ENCODE measurements at regions not wholly inside any gene's neighbourhood (a gene's known extent, or its start where the extent isn't known, plus 50 kb on each side); places are given as distances from the start of the nearest gene placed in this dataset.

DNA sequence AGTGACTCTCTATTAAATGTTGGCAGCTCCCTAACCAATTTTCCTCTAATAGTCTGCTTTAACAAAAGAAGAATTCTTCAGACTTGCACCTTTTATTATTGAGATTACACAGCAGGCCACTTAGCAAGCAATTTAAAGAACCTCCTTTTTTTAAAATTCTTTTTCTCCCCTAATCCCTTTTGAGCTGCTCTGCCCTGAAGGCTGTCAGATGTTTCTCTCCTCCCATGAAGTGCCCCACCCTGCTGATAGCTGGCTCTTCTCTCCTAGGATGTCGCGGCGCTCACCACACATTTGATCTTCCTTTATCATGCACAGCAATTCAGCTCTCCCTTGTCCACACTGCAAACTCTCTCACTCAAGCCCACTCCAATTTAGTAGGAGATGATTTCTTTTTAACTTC is 1471.1 kb upstream of the ACO1 start:
- H4K5ac ChIP-seq (ENCODE audit: low read depth, low read length) = no peak overlapping the region
- no peaks in the 10 kb centered on the region for H3K4me1 ChIP-seq (ENCODE audit: control insufficient read depth, insufficient read depth, low read length)
- no peak overlapping the region for H4K8ac ChIP-seq (ENCODE audit: low read depth in 2 of 2, low read length in 2 of 2)
- no CpG with 5 or more reads among the region's 3 CpGs for WGBS, 2 experiments (ENCODE audit: extremely low coverage in 2 of 2, insufficient read length in 1 of 2)
- H2AK9ac ChIP-seq (replicated peaks; ENCODE audit: low read depth, low read length, poor library complexity) = no peak overlapping the region
- DNase-seq (no peak), ATAC-seq (ENCODE audit: low read depth) (no peak)
- no peak overlapping the region for H3K14ac ChIP-seq (replicated peaks; ENCODE audit: low read depth, low read length)
- H3K9me1 ChIP-seq (ENCODE audit: insufficient read depth, low read length) = no peaks in the 10 kb centered on the region
- intact Hi-C loops (cut with micrococcal nuclease) (no loop called here), dilution Hi-C loops (cut with HindIII; ENCODE audit: low sequenced_read_pairs, unreplicated experiment) (no loop called here), in situ Hi-C loops (cut with MboI; ENCODE audit: low sequenced_read_pairs) (no loop called here)
- H3K4me3 ChIP-seq (ENCODE audit: insufficient read depth, low read depth, low read length) = no peak overlapping the region
- TF ChIP-seq BHLHE40 (IDR thresholded peaks at IDR 0.05; ENCODE audit: low read depth, low read length) (no peak), MAFK (IDR thresholded peaks at IDR 0.05; ENCODE audit: low read depth, low read length) (no peak), CHD1 (IDR thresholded peaks at IDR 0.05; ENCODE audit: low read depth, low read length) (no peak), POLR2A (IDR thresholded peaks at IDR 0.05; ENCODE audit: low read depth, low read length) (no peak), CEBPB (IDR thresholded peaks at IDR 0.05; ENCODE audit: low read depth, low read length) (no peak), MXI1 (IDR thresholded peaks at IDR 0.05; ENCODE audit: borderline replicate concordance, low read depth, low read length) (no peak), MAZ (IDR thresholded peaks at IDR 0.05; ENCODE audit: borderline replicate concordance, low read depth, low read length) (no peak), RAD21 (IDR thresholded peaks at IDR 0.05; ENCODE audit: low read length) (no peak), SMC3 (IDR thresholded peaks at IDR 0.05; ENCODE audit: low read depth, low read length) (no peak), NFE2L2 (IDR thresholded peaks at IDR 0.05; ENCODE audit: low read depth, low read length) (no peak), RFX5 (IDR thresholded peaks at IDR 0.05; ENCODE audit: low read depth, low read length) (no peak), RCOR1 (IDR thresholded peaks at IDR 0.05; ENCODE audit: insufficient replicate concordance, low read length) (no peak), FOS (IDR thresholded peaks at IDR 0.05; ENCODE audit: low read depth, low read length) (no peak)
- TF ChIP-seq, protein P1, sequence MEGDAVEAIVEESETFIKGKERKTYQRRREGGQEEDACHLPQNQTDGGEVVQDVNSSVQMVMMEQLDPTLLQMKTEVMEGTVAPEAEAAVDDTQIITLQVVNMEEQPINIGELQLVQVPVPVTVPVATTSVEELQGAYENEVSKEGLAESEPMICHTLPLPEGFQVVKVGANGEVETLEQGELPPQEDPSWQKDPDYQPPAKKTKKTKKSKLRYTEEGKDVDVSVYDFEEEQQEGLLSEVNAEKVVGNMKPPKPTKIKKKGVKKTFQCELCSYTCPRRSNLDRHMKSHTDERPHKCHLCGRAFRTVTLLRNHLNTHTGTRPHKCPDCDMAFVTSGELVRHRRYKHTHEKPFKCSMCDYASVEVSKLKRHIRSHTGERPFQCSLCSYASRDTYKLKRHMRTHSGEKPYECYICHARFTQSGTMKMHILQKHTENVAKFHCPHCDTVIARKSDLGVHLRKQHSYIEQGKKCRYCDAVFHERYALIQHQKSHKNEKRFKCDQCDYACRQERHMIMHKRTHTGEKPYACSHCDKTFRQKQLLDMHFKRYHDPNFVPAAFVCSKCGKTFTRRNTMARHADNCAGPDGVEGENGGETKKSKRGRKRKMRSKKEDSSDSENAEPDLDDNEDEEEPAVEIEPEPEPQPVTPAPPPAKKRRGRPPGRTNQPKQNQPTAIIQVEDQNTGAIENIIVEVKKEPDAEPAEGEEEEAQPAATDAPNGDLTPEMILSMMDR (conservative IDR thresholded peaks at IDR 0.05; ENCODE audit: low read depth, low read length) = no peak
- TF ChIP-seq, protein P2, sequence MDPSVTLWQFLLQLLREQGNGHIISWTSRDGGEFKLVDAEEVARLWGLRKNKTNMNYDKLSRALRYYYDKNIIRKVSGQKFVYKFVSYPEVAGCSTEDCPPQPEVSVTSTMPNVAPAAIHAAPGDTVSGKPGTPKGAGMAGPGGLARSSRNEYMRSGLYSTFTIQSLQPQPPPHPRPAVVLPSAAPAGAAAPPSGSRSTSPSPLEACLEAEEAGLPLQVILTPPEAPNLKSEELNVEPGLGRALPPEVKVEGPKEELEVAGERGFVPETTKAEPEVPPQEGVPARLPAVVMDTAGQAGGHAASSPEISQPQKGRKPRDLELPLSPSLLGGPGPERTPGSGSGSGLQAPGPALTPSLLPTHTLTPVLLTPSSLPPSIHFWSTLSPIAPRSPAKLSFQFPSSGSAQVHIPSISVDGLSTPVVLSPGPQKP (IDR thresholded peaks at IDR 0.05; ENCODE audit: borderline replicate concordance, low read depth, low read length) = no peak
- TF ChIP-seq, protein P3, sequence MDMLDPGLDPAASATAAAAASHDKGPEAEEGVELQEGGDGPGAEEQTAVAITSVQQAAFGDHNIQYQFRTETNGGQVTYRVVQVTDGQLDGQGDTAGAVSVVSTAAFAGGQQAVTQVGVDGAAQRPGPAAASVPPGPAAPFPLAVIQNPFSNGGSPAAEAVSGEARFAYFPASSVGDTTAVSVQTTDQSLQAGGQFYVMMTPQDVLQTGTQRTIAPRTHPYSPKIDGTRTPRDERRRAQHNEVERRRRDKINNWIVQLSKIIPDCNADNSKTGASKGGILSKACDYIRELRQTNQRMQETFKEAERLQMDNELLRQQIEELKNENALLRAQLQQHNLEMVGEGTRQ (IDR thresholded peaks at IDR 0.05; ENCODE audit: low read depth, low read length) = no peak
- no peak overlapping the region for H3K4me2 ChIP-seq (ENCODE audit: low read depth, low read length)
- POLR2A ChIA-PET (ENCODE audit: unreplicated experiment) = no interaction called here
- no peaks in the 10 kb centered on the region for H4K20me1 ChIP-seq (ENCODE audit: insufficient read depth, low read length)
- H3K23ac ChIP-seq (ENCODE audit: low read depth, low read length) = no peak overlapping the region
- peaks cover 4% of the 10 kb centered on the region; the same call in 1 of the 2 replicates for H3K9me3 ChIP-seq (ENCODE audit: control insufficient read depth, insufficient read depth, low read length)
- no peak overlapping the region for H2AFZ ChIP-seq (replicated peaks; ENCODE audit: low read length, poor library complexity)
- no peaks in the 10 kb centered on the region for H3K27me3 ChIP-seq (ENCODE audit: control insufficient read depth, insufficient read depth, low read length)
- H2BK5ac ChIP-seq (ENCODE audit: low read depth, low read length, poor library complexity, severe bottlenecking) = no peak overlapping the region
- no peak overlapping the region for H3K56ac ChIP-seq (ENCODE audit: extremely low read depth, insufficient read depth, low read length)
- no peak overlapping the region for H2BK20ac ChIP-seq (ENCODE audit: low read depth, low read length)
- H2BK120ac ChIP-seq (ENCODE audit: low read depth, low read length) = no peak overlapping the region
- no peak overlapping the region for H2BK15ac ChIP-seq (ENCODE audit: low read depth, low read length)
- BruUV-seq (replicated peaks) = no TSS peak
- H3K36me3 ChIP-seq (ENCODE audit: control insufficient read depth, insufficient read depth, low read length) = no peaks in the 10 kb centered on the region
- no peak overlapping the region for H3K18ac ChIP-seq (ENCODE audit: low read depth, low read length)
- H3K79me1 ChIP-seq (ENCODE audit: low read depth in 1 of 2, low read length in 2 of 2) = no peaks in the 10 kb centered on the region
- no peak overlapping the region for H3K4ac ChIP-seq (ENCODE audit: low read depth, low read length)
- H3K27ac ChIP-seq (ENCODE audit: insufficient read depth, low read length) = no peak overlapping the region
- CTCF ChIA-PET = interaction anchor here (0.6 kb wide), 1 partner anchor 15 kb away, joined by 3 read pairs; no protein-coding TSS in a partner anchor
- no peak overlapping the region for H4K91ac ChIP-seq (ENCODE audit: insufficient read depth, low read depth, low read length)
- no peak overlapping the region for H2AK5ac ChIP-seq (ENCODE audit: low read depth, low read length)
- no peak overlapping the region for H3K9ac ChIP-seq (ENCODE audit: low read depth, low read length)
